WERI-Rb-1 (cell line): ENCODE measurements at regions not wholly inside any gene's neighbourhood (a gene's known extent, or its start where the extent isn't known, plus 50 kb on each side); places are given as distances from the start of the nearest gene placed in this dataset.

ENCODE experiments used
- DNase-seq: peaks from one replicate; pipeline ENCODE4 v3.0.0-alpha.2; 2020
- H3K27ac ChIP-seq: fragments of 250-450 bp; sonication (Bioruptor Pico); 2 replicates; pipeline ENCODE4 v1.5.1; 2020; ENCODE audit warnings: mild to moderate bottlenecking, moderate library complexity
- H3K27me3 ChIP-seq: fragments of 250-450 bp; sonication (Bioruptor Pico); 2 replicates; pipeline ENCODE4 v1.5.1; 2021; ENCODE audit warnings: mild to moderate bottlenecking, low read depth, moderate library complexity; ENCODE audit not compliant: insufficient read depth, severe bottlenecking
- H3K36me3 ChIP-seq: fragments of 250-450 bp; sonication (Bioruptor Pico); 2 replicates; pipeline ENCODE4 v1.5.1; 2020; ENCODE audit warnings: mild to moderate bottlenecking, moderate library complexity
- H3K4me3 ChIP-seq: 2 replicates; pipeline ENCODE4 v1.5.1; 2011; ENCODE audit warnings: low read depth, mild to moderate bottlenecking, control low read depth, low read length
- H3K9me3 ChIP-seq: fragments of 250-450 bp; sonication (Bioruptor Pico); 2 replicates; pipeline ENCODE4 v1.5.1; 2021; ENCODE audit warnings: mild to moderate bottlenecking, moderate library complexity; ENCODE audit not compliant: severe bottlenecking
- TF ChIP-seq, protein P1 (sequence below): IDR thresholded peaks from 2 replicates; pipeline ENCODE4 v1.5.1; 2011; ENCODE audit warnings: low read depth, mild to moderate bottlenecking, control low read depth, inconsistent platforms, low read length

DNA sequence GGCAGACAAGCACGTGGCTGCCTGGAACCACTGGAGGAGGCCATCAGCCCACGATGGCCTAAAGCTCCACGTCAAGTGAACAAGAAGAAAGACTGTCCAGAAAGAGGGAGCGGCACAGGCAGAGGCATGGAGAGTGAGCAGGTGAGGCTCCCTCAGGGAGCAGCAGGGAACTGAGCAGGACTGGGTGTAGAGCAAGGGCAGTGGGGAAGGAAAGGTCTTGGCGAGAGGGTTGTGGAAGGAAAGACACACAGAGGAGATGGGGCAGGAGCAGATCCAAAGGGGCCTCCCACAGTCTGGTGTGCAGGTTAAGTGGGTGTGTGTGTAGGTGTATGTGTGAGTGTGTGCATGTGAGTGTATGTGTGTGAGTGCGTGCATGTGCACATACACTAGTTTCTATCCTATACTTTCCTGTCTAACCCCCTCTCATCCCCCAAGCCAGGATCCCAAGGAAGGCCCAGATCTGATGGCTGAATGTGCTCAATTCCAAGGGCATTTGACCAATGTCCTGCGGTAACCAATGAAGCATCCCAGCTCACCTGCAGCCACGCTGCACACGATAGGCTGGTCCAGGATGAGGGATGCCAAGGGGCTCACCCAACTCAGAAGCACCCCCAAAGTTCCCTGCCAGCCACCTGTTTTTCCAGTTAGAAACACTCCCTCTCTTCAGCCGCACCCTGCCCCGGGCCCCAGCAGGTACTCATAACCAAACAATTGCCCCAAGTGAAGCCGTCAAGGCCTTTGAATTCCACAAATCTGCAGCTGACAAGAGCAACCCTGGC is 262.5 kb upstream of the RAB6C start:
- Histone ChIP-seq H3K36me3 (no peaks in the 10 kb centered on the region), H3K9me3 (no peaks in the 10 kb centered on the region), H3K4me3 (no peak overlapping the region), H3K27me3 (peaks cover 12% of the 10 kb centered on the region), H3K27ac (no peak overlapping the region)
- TF ChIP-seq, protein P1, sequence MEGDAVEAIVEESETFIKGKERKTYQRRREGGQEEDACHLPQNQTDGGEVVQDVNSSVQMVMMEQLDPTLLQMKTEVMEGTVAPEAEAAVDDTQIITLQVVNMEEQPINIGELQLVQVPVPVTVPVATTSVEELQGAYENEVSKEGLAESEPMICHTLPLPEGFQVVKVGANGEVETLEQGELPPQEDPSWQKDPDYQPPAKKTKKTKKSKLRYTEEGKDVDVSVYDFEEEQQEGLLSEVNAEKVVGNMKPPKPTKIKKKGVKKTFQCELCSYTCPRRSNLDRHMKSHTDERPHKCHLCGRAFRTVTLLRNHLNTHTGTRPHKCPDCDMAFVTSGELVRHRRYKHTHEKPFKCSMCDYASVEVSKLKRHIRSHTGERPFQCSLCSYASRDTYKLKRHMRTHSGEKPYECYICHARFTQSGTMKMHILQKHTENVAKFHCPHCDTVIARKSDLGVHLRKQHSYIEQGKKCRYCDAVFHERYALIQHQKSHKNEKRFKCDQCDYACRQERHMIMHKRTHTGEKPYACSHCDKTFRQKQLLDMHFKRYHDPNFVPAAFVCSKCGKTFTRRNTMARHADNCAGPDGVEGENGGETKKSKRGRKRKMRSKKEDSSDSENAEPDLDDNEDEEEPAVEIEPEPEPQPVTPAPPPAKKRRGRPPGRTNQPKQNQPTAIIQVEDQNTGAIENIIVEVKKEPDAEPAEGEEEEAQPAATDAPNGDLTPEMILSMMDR = no peak
- DNase-seq = no peak

DNA sequence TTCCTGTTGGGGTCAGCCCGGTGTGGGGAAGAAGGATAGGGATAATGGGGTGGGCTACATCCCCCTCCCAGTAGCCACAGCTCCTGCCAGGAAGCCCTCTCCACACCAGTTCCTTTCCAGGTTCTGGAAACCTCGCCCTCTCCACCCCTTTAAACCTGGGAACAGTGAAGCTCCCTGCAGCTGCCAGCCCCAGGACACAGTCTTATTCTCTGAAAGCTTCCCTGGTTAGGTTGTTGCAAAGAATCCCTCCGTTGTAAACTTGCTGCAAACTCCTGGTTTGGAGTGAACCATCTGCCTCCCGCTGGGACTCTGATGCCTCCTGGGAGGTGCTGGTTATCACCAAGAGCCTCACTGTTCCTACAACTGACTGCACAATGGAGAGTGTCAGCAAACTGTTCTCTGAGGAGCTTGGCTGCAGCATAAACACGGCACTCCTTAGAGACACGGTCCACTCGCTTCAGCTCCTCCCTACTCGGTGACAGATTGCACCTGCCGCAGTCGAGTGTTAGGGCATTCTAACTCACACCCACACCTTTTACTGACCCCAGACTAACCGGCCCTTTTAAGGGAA is 261.8 kb upstream of the RAB6C start:
- Histone ChIP-seq H3K4me3 (no peak overlapping the region), H3K27me3 (peaks cover 12% of the 10 kb centered on the region), H3K36me3 (no peaks in the 10 kb centered on the region), H3K9me3 (no peaks in the 10 kb centered on the region), H3K27ac (no peak overlapping the region)
- TF ChIP-seq, protein P1 = no peak
- DNase-seq = no peak

DNA sequence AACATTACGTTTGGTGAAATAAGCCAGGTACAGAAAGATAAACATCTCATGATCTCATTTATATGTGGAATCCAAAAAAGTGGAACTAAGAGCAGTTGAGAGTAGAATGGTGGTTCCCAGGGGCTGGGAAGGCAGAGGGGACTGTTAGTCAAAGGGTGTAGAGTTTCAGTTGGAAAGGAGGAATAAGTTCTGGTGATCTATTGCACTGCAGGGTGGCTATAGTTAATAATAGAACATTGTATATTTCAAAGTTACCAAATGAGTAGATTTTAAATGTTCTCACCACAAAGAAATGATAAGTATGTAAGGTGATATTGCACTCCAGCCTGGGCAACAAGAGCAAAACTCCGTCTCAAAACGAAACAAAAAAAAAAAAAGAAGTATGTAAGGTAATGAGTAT is 260.1 kb upstream of the RAB6C start:
- peaks cover 12% of the 10 kb centered on the region for H3K27me3 ChIP-seq
- H3K27ac ChIP-seq = no peak overlapping the region
- no peak for DNase-seq
- H3K4me3 ChIP-seq = no peak overlapping the region
- H3K36me3 ChIP-seq = no peaks in the 10 kb centered on the region
- H3K9me3 ChIP-seq = no peaks in the 10 kb centered on the region
- TF ChIP-seq, protein P1 = no peak

DNA sequence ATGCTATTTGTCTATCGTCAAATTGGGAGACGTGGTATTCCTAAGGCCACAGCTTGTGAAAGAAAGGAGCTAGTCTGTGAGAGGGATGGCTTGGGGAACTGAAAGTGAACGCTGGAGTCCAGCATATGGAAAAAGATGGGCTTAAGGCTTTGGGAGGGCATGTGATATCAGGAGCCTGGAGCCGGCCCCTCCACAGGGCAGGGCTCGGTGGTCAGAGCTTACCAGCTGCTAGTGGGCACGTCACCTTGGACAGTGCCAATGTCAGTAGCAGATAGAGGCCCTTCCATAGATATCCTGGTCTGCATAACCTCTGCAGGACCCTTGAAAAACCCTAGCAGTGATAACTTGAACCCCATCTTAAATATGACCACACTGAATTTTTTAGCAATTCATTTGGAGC is 259.1 kb upstream of the RAB6C start:
- TF ChIP-seq, protein P1 = no peak
- peaks cover 9% of the 10 kb centered on the region for H3K27me3 ChIP-seq
- no peak for DNase-seq
- no peak overlapping the region for H3K27ac ChIP-seq
- no peaks in the 10 kb centered on the region for H3K36me3 ChIP-seq
- H3K9me3 ChIP-seq = no peaks in the 10 kb centered on the region
- H3K4me3 ChIP-seq = no peak overlapping the region

DNA sequence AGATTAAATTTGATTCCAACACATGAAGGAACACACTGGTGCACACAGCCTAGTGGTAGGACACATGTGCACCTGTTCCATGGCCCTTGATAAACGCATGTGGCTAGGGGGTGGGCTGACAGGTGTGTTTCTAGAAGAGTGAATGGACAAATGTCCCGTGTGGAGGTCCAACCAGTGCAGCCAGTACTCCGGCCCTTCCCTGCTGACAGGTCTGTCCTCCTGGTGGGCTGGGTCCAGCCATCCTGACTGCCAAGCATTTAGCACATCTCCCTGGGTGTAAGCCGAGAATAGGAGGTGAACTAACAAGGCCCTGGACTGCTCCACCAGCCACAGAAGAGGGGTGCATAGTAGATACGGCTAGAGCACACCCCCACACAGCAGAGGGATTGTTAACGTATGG is 258.7 kb upstream of the RAB6C start:
- no peaks in the 10 kb centered on the region for H3K9me3 ChIP-seq
- no peak for DNase-seq
- TF ChIP-seq, protein P1 = no peak
- no peak overlapping the region for H3K4me3 ChIP-seq
- H3K27me3 ChIP-seq = peaks cover 9% of the 10 kb centered on the region
- H3K36me3 ChIP-seq = no peaks in the 10 kb centered on the region
- H3K27ac ChIP-seq = no peak overlapping the region
